SK-N-SH (cell line): ENCODE measurements at regions not wholly inside any gene's neighbourhood (a gene's known extent, or its start where the extent isn't known, plus 50 kb on each side); places are given as distances from the start of the nearest gene placed in this dataset.
A peak's percentile ranks its signal among the peaks of the same experiment; 100 is the strongest.

ENCODE experiments used
- FOXM1 ChIP-seq: IDR thresholded peaks from 2 replicates; pipeline ENCODE4 v1.4.0; 2012; ENCODE audit warnings: low read depth, mild to moderate bottlenecking
- POLR2AphosphoS5 ChIP-seq: IDR thresholded peaks from 2 replicates; pipeline ENCODE4 v1.6.1; 2012; ENCODE audit warnings: low read depth, low read length
- TCF12 ChIP-seq: IDR thresholded peaks from 2 replicates; pipeline ENCODE4 v1.4.0; 2012
- TF ChIP-seq, protein P1 (sequence below): fragments of 200-600 bp; sonication (generic); IDR thresholded peaks from 2 replicates; pipeline ENCODE4 v1.6.1; 2017; ENCODE audit warnings: antibody characterized with exemption, mild to moderate bottlenecking, moderate library complexity

DNA sequence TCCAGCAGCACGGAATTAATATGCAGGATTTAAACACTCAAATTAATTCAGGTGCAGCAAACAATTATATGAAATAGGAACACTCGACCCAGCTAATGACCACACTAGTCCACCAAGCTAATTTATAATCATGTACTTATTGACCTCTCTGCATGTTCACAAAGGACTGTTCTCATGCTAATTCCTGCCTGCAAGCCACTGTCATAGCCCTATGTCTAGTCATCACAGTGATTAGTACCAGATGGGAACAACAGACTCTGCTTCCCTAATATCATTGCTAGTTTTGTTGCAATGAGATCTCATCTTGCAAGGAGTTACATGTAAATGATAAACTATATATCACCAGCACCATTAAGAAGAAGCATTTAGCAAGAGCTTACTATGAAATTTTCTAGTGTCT, 553.0 kb upstream of the GRAMD2B start:
- TF ChIP-seq FOXM1: no peak
- TF ChIP-seq TCF12: peak; percentile 87
- TF ChIP-seq, protein P1, sequence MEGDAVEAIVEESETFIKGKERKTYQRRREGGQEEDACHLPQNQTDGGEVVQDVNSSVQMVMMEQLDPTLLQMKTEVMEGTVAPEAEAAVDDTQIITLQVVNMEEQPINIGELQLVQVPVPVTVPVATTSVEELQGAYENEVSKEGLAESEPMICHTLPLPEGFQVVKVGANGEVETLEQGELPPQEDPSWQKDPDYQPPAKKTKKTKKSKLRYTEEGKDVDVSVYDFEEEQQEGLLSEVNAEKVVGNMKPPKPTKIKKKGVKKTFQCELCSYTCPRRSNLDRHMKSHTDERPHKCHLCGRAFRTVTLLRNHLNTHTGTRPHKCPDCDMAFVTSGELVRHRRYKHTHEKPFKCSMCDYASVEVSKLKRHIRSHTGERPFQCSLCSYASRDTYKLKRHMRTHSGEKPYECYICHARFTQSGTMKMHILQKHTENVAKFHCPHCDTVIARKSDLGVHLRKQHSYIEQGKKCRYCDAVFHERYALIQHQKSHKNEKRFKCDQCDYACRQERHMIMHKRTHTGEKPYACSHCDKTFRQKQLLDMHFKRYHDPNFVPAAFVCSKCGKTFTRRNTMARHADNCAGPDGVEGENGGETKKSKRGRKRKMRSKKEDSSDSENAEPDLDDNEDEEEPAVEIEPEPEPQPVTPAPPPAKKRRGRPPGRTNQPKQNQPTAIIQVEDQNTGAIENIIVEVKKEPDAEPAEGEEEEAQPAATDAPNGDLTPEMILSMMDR: no peak
- TF ChIP-seq POLR2AphosphoS5: no peak
